Umbilical cord (tissue), 1 donor: ENCODE measurements at regions not wholly inside any gene's neighbourhood (a gene's known extent, or its start where the extent isn't known, plus 50 kb on each side); places are given as distances from the start of the nearest gene placed in this dataset.

ENCODE experiments used
- DNase-seq: peaks from one replicate; pipeline ENCODE4 v3.0.0-alpha.2; 2015; ENCODE audit warnings: low spot score

- no peak for DNase-seq
Measured at GRCh38 chr11:134522782-134523570, 110.9 kb upstream of the B3GAT1 start.

- no peak for DNase-seq
Measured at GRCh38 chr11:134521452-134522289, 109.6 kb upstream of the B3GAT1 start.

- DNase-seq: no peak
Measured at GRCh38 chr11:134521001-134521400, 109.0 kb upstream of the B3GAT1 start.

GRCh38 chr11:134519788-134520187 is 107.7 kb upstream of the B3GAT1 start:
- DNase-seq: no peak

GRCh38 chr11:134519390-134519750 is 107.3 kb upstream of the B3GAT1 start:
- DNase-seq: no peak

- no peak for DNase-seq
Measured at GRCh38 chr11:134518616-134519389, 106.8 kb upstream of the B3GAT1 start.

GRCh38 chr11:134517621-134518293 is 105.7 kb upstream of the B3GAT1 start:
- no peak for DNase-seq

GRCh38 chr11:134517115-134517514 is 105.1 kb upstream of the B3GAT1 start:
- DNase-seq: no peak

GRCh38 chr11:134516529-134516928 is 104.5 kb upstream of the B3GAT1 start:
- DNase-seq: no peak

- DNase-seq: no peak
Measured at GRCh38 chr11:134515081-134515960, 103.3 kb upstream of the B3GAT1 start.

GRCh38 chr11:134514354-134514951 is 102.4 kb upstream of the B3GAT1 start:
- DNase-seq: no peak

- no peak for DNase-seq
Measured at GRCh38 chr11:134513585-134514120, 101.6 kb upstream of the B3GAT1 start.

- DNase-seq: no peak
Measured at GRCh38 chr11:134512571-134513538, 100.8 kb upstream of the B3GAT1 start.

GRCh38 chr11:134512061-134512460 is 100.0 kb upstream of the B3GAT1 start:
- no peak for DNase-seq

GRCh38 chr11:134511255-134511654 is 99.2 kb upstream of the B3GAT1 start:
- DNase-seq: no peak

- no peak for DNase-seq
Measured at GRCh38 chr11:134510233-134511040, 98.4 kb upstream of the B3GAT1 start.

- no peak for DNase-seq
Measured at GRCh38 chr11:134509381-134510232, 97.6 kb upstream of the B3GAT1 start.
